DMS114 treated with DMSO at 0.1 percent for 48 hours (cell line): ENCODE measurements at regions not wholly inside any gene's neighbourhood (a gene's known extent, or its start where the extent isn't known, plus 50 kb on each side); places are given as distances from the start of the nearest gene placed in this dataset.
"Not testable (repeated sequence)": the region's sequence is repeated elsewhere in the genome, so short reads cannot be mapped to it uniquely, and the experiment has no call there.

Experiments used
- DNase-seq: peaks from one replicate; lab custom pipeline; 2025; ENCODE audit not compliant: unreplicated experiment; lab: John Stamatoyannopoulos, UW

DNA sequence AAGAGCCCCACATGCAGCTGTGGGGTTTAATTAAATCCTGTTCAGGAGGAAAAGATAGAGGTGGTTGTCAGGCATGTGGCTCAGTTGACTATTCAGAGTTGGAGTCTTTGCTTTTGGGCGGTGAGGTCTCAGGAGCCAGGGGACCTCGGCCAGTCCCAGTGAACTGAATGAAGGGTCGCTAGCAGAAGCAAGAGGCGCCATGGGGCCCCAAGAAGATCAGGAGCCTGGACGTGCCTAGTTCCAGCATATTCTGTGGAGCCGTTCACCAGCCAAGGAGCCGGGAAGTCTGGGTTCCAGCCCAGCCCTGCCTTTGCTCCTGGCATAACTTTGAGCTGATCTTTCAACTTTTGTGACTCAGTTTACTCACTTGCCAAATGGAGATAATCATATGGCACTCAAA is 217.7 kb upstream of the IRF2BP2 start:
- DNase-seq, result no peak

DNA sequence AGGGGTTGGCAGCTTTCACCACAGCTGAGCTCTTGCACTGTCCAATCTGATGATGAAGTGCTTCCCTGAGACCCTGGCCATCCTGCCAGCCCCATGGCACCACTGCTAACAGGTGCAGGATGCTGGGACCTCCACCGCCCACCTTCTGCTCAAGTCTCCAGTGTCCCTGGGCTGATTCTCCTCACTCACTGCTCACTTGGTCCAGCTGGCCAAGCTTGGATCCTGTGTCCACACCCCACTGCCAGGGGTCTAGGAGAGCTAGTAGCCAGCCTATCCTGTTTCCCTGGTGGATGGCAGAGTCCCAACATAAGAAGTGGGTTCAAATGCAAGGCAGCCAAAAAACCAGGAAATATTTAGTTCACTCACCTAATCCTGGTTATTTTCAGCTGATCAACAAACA is 217.2 kb upstream of the IRF2BP2 start:
- no peak for DNase-seq

DNA sequence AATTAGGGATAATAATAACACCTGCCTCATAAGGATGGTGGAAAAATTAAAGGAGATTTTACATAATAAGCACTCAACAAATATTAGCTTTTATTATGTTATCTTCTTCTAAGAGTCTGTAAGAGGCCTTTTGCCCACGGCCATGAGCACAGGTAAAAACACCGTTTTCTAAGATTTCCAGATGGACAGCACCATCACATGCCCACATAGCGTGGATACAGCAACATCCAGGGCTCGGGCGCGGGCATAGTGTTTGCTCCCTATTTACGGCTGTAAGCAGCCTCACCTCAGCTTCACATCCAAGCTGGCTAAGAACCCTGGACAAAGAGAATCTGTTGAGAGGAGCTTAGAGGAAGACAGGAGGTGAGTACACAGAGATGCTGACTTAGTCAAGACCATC is 216.4 kb upstream of the IRF2BP2 start:
- no peak for DNase-seq

DNA sequence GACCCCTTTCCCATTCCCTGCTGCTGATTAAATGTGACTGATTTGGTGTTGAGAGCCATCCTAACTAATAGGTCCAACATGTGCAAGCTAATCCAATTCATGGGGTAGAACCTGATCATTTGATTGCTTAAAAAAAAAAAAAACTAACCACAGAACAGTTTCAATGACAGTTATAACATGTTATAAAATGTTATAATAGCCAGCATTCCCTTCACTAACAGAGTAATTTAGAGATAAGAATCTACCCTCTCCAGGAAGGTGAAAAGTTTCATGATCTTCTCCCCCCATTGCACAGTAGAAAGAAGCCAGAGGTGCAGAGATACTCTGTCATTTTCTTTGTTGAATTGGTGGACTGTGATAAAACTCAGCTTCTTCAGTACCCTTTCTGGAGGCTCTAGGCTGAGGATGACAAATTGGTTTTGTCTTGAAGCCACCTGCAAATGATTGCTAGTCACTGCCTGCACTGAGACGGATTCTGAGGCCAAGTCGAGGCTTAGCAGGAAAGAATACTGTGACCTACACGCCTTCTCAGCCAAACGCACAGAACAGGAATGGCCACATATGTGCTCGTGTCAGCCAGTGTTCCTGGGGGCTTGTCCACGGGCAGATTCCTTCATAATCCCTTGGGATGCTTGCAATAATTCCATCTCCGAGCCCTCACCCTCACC is 215.7 kb upstream of the IRF2BP2 start:
- no peak for DNase-seq

DNA sequence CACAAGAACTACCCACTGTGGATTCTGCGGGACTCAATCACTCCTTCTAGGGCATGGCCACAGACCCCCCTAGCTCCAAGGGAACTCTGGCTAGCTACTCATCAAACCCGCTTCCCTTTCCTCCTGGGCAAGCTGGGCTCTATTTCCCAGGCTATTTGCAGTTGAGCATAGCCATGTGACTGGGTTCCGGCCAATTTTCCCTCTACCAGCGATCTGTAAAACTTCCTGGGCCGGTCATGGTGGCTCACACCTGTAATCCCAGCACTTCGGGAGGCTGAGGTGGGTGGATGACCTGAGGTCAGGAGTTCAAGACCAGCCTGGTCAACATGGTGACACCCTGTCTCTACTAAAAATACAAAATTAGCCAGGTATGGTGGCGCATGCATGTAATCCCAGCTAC is 214.9 kb upstream of the IRF2BP2 start:
- not testable (repeated sequence) for DNase-seq

DNA sequence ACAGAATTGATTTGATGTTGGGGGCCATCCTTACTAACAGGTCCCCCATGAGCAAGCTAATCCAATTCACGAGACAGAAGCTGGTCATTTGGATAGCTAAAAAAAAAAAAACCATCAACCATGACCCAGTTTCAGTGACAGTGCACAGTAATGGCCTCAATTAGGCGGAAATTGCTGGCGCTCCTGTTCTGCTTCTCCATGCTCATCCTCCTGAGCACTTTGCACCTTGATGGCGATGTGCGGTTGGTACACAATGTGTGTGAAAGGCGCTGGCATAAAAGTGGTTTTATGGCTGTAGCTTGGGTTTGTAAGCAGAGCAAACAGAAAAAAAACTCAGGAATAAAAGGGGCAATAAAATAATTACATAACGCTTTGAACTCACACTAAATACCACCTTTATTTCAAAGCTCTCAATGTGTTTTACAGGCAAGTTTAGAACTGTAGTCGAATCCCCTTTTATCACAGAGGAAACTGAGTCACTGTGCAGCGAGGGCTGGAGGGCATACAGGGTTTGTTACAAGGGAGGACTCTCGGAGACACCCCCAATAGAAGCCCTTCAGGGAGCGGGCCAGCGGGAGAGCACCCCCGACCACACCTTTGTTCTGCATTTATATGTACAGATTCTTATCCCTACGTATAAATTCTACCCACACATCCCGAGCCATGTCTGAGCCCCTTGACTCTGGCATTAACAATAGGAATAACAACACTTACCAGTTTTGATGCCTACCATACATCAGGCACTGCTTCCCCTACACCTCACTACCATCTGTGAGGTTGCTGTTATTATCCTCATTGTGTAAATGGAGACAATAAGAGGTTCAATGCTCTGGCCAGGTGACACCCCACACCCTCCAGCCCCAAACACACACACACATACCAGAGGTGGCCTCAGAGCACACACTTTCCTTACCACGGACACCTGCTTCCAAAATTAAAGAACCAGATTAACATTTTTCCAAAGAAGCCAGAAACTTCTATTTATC is 213.5 kb upstream of the IRF2BP2 start:
- no peak for DNase-seq

DNA sequence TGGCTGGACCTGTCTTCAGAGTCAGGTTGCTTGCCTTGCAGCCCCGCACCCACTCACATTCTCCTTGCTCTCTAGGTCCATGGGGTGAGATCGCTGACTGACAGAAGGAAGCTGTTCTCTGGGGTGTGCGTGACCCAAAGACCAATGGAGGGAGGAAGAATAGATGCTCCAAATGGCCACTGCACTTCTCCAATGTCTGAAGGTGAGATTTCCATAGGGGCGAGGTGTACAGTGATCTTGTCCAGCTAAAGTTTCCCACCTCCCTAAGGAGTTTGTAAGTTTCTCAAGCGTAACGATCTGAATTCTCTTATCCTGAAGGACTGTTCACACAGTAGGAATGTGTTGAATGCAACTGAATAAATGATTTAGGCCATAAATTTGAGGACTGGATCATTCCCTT is 211.9 kb upstream of the IRF2BP2 start:
- no peak for DNase-seq

DNA sequence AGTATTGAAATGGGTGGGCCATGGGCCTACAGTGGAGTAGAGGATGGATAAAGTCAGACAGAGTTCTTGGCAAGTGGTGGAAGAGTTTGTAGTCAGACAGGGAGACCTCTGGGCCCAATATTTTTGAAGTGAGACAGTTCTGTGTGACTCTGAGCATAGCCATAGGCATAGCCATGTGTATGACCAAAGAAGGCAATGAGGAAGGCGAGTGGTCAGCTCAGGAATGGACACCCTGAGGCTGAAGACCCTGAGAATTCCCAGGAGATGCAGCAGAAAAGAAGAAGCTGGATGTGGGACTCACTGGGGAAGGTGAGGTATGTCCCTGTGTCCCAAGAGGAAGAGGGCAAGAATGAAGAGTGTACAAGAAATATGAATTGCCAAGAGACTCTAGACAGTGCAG is 210.6 kb upstream of the IRF2BP2 start:
- DNase-seq, result no peak

DNA sequence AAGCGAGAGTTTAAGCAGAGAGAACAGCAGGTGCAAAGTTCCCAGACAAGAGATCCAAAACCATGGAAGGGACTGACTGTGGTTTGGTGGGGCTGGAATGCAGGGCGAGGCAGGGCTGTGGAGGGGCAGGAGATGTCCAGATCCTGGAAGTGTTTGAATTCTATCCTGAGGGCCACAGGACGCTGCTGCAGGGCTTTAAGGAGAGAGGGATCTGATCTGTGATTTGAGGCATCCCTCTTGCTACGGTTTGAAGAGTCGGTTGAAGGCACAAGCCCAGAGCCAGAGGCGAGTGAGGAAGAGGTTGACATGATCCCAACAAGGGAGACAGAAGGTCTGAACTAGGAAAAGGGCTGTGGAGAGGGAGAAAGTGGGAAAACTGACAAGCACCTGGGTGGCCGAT is 209.9 kb upstream of the IRF2BP2 start:
- DNase-seq, result not testable (repeated sequence)

DNA sequence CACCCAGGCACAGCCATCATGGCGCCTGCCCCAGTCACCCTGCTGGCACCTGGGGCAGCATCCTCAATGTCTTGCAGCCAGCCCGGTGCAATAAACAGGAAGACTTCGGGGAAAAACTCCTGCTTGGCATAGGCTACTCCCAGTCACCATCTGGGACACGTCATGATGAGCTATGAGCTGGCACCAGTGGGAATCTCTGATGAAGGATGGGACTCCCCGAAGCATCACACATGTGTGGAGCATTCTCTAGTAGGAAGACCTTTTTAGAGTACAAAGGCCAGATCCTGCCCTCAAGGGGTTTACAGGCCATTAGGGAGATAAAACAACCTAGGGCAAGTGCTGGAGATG is 208.0 kb upstream of the IRF2BP2 start:
- DNase-seq, result not testable (repeated sequence)

DNA sequence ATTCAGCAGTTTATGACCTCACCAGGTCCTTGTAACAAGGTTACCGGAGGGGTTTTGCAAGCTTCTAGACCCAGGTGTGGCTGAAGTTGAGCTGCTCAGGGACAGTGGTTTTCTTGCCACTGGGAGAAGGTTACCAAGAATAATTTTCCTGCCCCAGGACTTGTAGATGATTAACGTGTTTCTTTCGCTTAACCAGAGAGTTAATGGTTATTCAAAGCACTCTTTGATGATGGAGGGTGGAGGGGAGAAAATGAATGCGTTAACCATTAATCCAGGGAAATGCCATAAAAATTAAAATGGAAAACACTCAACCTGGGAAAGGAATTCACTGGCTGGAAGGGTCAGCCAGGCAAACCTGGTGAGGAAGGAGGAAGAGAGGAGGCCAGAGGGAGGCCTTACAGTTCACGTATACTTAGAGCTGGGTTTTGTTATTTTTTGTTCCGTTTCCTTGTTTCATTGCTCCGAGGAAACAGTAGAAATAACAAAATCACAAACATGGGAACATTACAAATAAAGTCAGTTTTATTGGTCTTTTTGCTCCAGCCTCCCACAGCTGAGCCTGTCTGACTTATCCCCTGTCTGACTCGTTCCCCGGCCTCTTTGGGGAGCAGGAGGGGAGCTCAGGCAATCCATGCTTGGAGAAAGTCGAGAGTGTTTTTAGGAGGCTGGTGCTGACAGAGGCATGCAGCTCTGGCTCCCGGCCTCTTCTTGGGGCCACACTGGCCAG is 207.5 kb upstream of the IRF2BP2 start:
- DNase-seq, result not testable (repeated sequence)

DNA sequence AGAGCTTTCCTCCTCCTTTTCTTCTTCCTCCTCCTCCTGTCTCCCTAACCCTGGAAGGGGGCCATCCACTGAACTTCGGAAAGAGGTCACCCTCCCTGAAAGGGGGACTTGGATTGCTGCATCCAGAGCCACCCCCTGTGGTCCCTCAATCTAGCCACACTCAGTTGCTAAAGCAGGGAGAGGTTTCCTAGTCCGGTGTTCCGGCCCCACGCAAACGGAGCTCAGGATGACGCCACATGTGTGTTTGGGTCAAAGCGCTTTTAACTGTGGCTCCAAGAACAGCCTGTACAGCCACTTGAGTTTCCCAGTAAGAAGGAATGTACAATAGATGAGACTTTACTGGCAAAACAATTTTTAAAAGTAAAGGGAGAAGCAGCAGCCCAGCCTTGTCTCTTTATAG is 206.9 kb upstream of the IRF2BP2 start:
- DNase-seq, result not testable (repeated sequence)

DNA sequence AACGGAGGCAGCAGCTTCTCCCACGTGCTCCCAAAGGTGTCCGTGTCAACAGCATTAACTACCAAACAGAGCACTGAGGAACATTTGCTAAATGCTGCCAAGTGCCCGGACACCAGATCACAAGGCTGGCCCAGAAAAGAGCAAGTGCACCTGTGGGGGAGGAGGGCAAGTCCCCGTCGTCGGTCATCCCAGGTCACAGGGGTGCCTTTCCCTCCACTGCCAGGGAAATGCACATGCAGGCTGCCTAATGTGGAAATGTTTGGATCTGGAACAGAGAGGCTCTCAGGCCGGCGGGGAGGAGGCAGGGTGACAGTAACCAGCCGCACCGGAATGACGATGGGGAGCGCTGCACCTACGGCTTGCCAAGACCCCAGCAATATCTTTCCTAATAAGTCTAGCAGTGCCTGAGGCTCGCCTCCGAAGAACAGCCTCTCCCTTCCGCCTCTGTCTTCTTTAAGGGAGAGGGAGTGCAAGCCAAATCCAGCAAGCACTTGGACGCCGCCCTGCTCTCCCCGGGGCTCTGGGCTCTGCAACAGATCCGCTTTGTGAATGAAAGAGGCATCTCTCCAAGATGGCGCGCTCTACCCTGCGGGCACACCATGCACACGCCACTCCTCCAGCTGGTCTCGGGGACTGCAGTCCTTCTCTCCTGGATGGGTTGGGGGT is 206.3 kb upstream of the IRF2BP2 start:
- not testable (repeated sequence) for DNase-seq

DNA sequence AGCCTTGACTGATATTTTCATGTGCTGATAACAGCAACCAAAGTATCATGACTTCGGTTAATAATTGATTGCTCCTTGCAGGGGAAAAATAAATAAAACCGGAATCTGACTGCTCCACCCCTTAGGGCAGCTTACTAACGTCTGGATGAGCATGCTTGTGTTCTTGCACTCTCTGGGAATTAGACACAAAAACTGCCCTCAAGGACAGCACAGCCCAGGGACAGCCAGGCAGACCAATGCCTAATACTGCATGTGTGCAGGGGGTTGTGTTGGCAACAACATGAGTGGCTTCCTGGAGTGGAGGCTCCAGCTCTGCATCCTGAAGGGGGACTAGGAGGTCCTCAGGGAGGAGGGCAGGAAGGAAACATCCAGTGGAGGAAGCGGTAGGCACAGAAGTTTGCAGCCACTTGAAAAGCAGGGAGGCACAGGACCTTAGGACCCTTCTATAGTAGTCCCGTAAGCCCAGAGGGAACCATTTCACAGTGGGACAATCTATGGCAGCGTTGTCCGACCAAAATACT is 205.4 kb upstream of the IRF2BP2 start:
- DNase-seq, result not testable (repeated sequence)

DNA sequence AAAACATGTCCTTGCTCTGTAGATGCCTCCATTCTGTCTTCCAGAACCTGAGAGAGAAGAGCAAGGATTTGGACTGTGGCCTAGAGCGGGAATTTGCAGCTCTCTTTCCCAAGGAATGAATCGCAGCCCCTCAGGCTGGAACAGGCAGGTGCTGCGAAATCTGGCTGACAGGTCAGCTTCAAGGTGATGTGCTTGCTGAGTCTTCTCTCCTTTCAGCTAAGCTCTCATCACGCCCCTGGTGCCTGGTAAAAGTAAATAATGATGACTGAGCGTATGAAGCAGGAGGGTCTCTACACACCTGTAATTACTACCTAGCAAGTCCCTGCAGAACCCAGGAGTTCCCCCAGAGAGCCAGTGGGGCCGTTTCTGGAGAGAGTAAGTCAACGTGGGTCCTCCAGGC is 204.3 kb upstream of the IRF2BP2 start:
- not testable (repeated sequence) for DNase-seq

DNA sequence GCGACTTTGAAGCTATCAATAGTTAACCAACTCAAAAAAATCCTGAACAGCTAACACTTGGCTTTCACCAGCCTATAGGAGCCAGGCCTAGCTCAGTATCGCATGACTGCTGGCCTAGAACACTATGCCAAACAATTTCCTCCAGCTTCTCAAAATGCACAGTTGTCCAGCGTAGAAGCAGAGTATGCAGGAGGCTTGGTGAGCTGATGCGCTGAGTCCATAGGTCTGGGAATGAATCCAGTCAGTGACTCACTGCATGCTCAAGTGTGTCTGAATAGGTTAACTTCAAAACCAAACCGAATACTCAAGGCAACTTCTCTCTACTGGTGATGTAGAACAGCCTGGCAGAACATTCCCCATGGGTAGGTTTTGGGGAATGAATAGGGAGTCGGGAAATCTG is 201.8 kb upstream of the IRF2BP2 start:
- DNase-seq, result not testable (repeated sequence)

DNA sequence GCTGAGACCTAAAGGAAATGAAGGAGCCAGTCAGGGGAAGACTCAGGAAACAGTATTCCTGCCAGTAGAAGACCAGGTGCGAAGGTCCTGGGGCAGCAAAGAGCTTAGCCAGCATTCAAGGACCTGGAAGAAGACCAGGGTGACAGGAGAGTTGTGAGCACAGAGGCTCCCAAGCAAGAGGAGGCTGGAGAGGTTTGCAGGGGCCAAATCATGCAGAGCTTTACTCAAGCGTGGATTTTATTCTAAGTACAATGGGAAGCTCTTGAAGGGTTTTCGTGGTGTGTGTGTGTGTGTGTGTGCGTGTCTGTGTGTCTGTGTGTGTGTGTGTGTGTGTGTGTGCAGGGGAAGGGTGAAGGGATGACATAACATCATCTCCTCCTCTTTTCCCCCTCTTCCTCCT is 200.7 kb upstream of the IRF2BP2 start:
- DNase-seq, result not testable (repeated sequence)

DNA sequence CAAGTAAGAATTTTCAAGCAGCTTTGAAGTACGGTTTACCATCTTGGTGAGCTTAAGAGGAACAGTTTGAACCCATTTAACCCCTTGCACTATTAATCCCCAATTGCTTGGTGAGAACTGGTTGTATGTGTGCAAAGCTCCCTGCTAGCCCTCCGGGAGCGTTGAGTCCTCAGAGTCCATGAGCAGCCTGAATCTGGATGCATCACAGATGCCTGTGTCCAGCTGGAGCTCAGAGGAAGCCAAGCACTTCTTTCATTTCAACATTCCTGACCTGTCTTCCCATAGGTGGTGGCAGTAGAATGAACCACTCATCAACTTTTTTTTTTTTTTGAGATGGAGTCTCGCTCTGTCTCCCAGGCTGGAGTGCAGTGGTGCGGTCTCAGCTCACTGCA is 199.9 kb upstream of the IRF2BP2 start:
- DNase-seq, result not testable (repeated sequence)

DNA sequence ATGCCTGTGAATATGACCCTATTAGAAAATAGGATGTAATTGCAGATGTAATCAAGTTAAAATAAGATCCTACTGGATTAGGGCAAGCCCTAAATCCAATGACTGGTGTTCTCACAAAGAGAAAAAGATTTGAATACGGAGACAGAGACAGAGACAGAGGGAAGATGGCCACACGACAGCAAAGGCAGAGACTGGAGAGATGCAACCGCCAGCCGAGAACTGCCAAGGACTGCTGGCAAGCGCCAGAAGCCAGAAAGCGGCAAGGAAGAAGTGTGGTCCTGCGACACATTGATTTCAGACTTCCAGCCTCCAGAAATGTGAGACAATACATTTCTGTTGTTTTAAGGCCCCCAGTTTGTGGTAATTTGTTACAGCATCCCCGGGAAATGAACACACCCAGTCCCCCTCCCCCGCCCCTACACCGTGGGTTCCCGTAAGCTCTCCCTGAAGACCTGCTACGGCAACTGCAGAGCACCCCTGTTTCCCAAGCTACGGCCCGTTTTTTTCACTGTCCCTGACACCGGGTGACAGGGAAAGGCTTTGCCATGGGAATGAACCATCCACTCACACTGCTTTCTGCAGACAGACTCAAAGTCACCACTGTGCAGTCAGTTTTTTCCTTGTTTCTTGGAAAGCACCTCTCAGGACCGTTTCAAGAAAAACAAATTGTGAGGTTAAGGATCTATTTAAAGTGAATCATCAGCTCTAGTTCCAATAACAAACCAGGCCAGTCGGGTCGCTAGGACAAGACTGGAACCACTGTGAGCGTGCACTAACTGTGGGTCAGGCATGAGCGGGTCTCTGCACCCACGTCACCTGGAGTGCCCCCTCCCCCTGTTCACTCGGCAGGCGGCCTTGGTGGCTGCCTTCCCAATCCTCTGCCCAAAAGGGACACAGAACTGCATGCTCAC is 199.2 kb upstream of the IRF2BP2 start:
- DNase-seq, result not testable (repeated sequence)

DNA sequence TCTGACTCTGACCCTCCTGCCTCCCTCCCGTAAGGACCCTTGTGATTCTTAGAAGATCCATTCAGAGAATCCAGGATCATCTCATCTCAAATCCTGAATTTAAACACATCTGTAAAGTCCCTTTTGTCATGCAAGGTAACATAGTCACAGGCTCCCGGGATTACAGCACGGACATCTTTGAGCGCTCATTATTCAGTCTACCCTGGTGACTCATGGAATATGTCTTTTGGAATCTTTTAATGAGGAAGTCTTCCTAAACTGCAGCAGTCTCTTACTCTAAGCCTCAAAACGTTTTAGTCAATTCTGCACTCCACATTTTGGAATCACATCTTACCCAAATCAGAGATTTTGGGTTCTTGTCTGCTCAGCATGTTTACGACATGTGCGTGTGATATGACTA is 198.5 kb upstream of the IRF2BP2 start:
- DNase-seq, result not testable (repeated sequence)
